Adipose tissue (tissue), 3 donors: ENCODE measurements at regions not wholly inside any gene's neighbourhood (a gene's known extent, or its start where the extent isn't known, plus 50 kb on each side); places are given as distances from the start of the nearest gene placed in this dataset.
A peak's percentile ranks its signal among the peaks of the same experiment; 100 is the strongest.

ENCODE experiments used
- H3K27ac ChIP-seq: one replicate; pipeline ENCODE4 v1.5.1; 2013; ENCODE audit warnings: low read depth, low read length
- WGBS, 3 donors: extraction: QIAGEN DNeasy Blood & Tissue Kit; methylation state at CpG; one replicate each; pipeline ENCODE4 v1.1.7; 2013; 5-methylcytosine and 5-hydroxymethylcytosine counted together
- donor health status: healthy with polysubstance abuse.
- donor health status: Bipolar disorder and iron deficiency.
- donor health status: healthy.

GRCh38 chr1:229064320-229065168, 206.4 kb upstream of the RAB4A start:
- no peak overlapping the region for H3K27ac ChIP-seq
- 62 to 79% (median 66%) methylated on average over 12 of the region's 12 CpGs for WGBS, 3 donors

GRCh38 chr1:229065613-229066012, 205.3 kb upstream of the RAB4A start:
- no peak overlapping the region for H3K27ac ChIP-seq
- 77 to 96% (median 89%) methylated on average over 3 of the region's 3 CpGs for WGBS, 3 donors

GRCh38 chr1:229066591-229066990, 204.3 kb upstream of the RAB4A start:
- no peak overlapping the region for H3K27ac ChIP-seq
- 65 to 74% (median 69%) methylated on average over 3 of the region's 3 CpGs for WGBS, 3 donors

GRCh38 chr1:229067546-229067945, 203.4 kb upstream of the RAB4A start:
- 61 to 92% (median 66%) methylated on average over 5 of the region's 5 CpGs for WGBS, 3 donors
- H3K27ac ChIP-seq, result no peak overlapping the region

GRCh38 chr1:229068270-229068987, 202.5 kb upstream of the RAB4A start:
- 6 to 49% (median 10%) methylated on average over 7 of the region's 7 CpGs for WGBS, 3 donors
- H3K27ac ChIP-seq, result peak overlapping the region; percentile 31

GRCh38 chr1:229069176-229069575, 201.7 kb upstream of the RAB4A start:
- H3K27ac ChIP-seq, result no peak overlapping the region

- WGBS, 3 donors, result 30 to 41% (median 40%) methylated on average over 5 of the region's 5 CpGs
These were observed 200.7 kb upstream of the RAB4A start for GRCh38 chr1:229070168-229070567.

GRCh38 chr1:229073251-229073650, 197.7 kb upstream of the RAB4A start:
- 91 to 93% (median 92%) methylated on average over 6 of the region's 6 CpGs for WGBS, 3 donors
- H3K27ac ChIP-seq, result no peak overlapping the region

More at GRCh38 chr1:229070168-229070567, 200.7 kb upstream of the RAB4A start:
- no peak overlapping the region for H3K27ac ChIP-seq

- H3K27ac ChIP-seq, result no peak overlapping the region
- 71 to 77% (median 72%) methylated on average over 2 of the region's 2 CpGs for WGBS, 3 donors
These were observed 195.7 kb upstream of the RAB4A start for GRCh38 chr1:229075217-229075616.

GRCh38 chr1:229075716-229076115, 195.2 kb upstream of the RAB4A start:
- H3K27ac ChIP-seq, result no peak overlapping the region
- 78 to 84% (median 82%) methylated on average over 4 of the region's 4 CpGs for WGBS, 3 donors

GRCh38 chr1:229076195-229076594, 194.7 kb upstream of the RAB4A start:
- no peak overlapping the region for H3K27ac ChIP-seq
- 68 to 96% (median 87%) methylated on average over 4 of the region's 4 CpGs for WGBS, 3 donors

- H3K27ac ChIP-seq, result no peak overlapping the region
- 73 to 81% (median 75%) methylated on average over 2 of the region's 2 CpGs for WGBS, 3 donors
These were observed 191.8 kb upstream of the RAB4A start for GRCh38 chr1:229079016-229079595.

GRCh38 chr1:229080361-229080760, 190.6 kb upstream of the RAB4A start:
- no peak overlapping the region for H3K27ac ChIP-seq
- WGBS, 3 donors, result 92 to 98% (median 97%) methylated on average over 2 of the region's 2 CpGs

- H3K27ac ChIP-seq, result no peak overlapping the region
- WGBS, 3 donors, result 82 to 87% (median 84%) methylated on average over 1 of the region's 1 CpG
These were observed 185.6 kb upstream of the RAB4A start for GRCh38 chr1:229085291-229085690.

GRCh38 chr1:229086091-229086490, 184.8 kb upstream of the RAB4A start:
- no peak overlapping the region for H3K27ac ChIP-seq

GRCh38 chr1:229086686-229087085, 184.2 kb upstream of the RAB4A start:
- 16 to 57% (median 21%) methylated on average over 1 of the region's 1 CpG for WGBS, 3 donors
- H3K27ac ChIP-seq, result no peak overlapping the region

GRCh38 chr1:229087339-229087738, 183.6 kb upstream of the RAB4A start:
- WGBS, 3 donors, result 74 to 90% (median 85%) methylated on average over 5 of the region's 5 CpGs
- H3K27ac ChIP-seq, result no peak overlapping the region

GRCh38 chr1:229087906-229088305, 183.0 kb upstream of the RAB4A start:
- no peak overlapping the region for H3K27ac ChIP-seq
- WGBS, 3 donors, result 89 to 93% (median 92%) methylated on average over 14 of the region's 14 CpGs

GRCh38 chr1:229088711-229089110, 182.2 kb upstream of the RAB4A start:
- WGBS, 3 donors, result 81 to 95% (median 82%) methylated on average over 4 of the region's 4 CpGs
- no peak overlapping the region for H3K27ac ChIP-seq
